SU-DHL-6 (cell line): ENCODE measurements at regions not wholly inside any gene's neighbourhood (a gene's known extent, or its start where the extent isn't known, plus 50 kb on each side); places are given as distances from the start of the nearest gene placed in this dataset.

Source experiments
- EZH2phosphoT487 ChIP-seq: fragments of 200-600 bp; sonication (generic), shearing (Covaris generic); conservative IDR thresholded peaks from 2 replicates; pipeline ENCODE4 v1.6.1; 2018; ENCODE audit warnings: mild to moderate bottlenecking, antibody characterized with exemption, low read length, moderate library complexity, mixed read lengths
- TF ChIP-seq, protein P1 (sequence below): fragments of 200-600 bp; sonication (generic); IDR thresholded peaks from one replicate; pipeline ENCODE4 v1.5.1; 2017; ENCODE audit warnings: antibody characterized with exemption, mild to moderate bottlenecking, low read length, moderate library complexity; ENCODE audit not compliant: insufficient read depth, poor library complexity, severe bottlenecking

- TF ChIP-seq, protein P1, sequence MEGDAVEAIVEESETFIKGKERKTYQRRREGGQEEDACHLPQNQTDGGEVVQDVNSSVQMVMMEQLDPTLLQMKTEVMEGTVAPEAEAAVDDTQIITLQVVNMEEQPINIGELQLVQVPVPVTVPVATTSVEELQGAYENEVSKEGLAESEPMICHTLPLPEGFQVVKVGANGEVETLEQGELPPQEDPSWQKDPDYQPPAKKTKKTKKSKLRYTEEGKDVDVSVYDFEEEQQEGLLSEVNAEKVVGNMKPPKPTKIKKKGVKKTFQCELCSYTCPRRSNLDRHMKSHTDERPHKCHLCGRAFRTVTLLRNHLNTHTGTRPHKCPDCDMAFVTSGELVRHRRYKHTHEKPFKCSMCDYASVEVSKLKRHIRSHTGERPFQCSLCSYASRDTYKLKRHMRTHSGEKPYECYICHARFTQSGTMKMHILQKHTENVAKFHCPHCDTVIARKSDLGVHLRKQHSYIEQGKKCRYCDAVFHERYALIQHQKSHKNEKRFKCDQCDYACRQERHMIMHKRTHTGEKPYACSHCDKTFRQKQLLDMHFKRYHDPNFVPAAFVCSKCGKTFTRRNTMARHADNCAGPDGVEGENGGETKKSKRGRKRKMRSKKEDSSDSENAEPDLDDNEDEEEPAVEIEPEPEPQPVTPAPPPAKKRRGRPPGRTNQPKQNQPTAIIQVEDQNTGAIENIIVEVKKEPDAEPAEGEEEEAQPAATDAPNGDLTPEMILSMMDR = no peak
- no peak for TF ChIP-seq EZH2phosphoT487
Measured at GRCh38 chr4:113822555-113823290, 61.2 kb upstream of the CAMK2D start.
